Femur (tissue), 1 donor: ENCODE measurements at regions not wholly inside any gene's neighbourhood (a gene's known extent, or its start where the extent isn't known, plus 50 kb on each side); places are given as distances from the start of the nearest gene placed in this dataset.

Source experiments
- DNase-seq: peaks from one replicate; pipeline ENCODE4 v3.0.0-alpha.2; 2017

- no peak for DNase-seq
Measured at GRCh38 chr14:27123162-27123561, 525.3 kb upstream of the NOVA1 start.

GRCh38 chr14:27127838-27128237 lies 530.0 kb upstream of the NOVA1 start:
- no peak for DNase-seq

- DNase-seq: no peak
Measured at GRCh38 chr14:27134200-27134599, 536.4 kb upstream of the NOVA1 start.

- DNase-seq: no peak
Measured at GRCh38 chr14:27145170-27145569, 547.3 kb upstream of the NOVA1 start.

GRCh38 chr14:27148143-27148542 lies 550.3 kb upstream of the NOVA1 start:
- DNase-seq: no peak

GRCh38 chr14:27164139-27164538 lies 566.3 kb upstream of the NOVA1 start:
- DNase-seq: no peak

- no peak for DNase-seq
Measured at GRCh38 chr14:27175489-27175888, 577.7 kb upstream of the NOVA1 start.

GRCh38 chr14:27181333-27181732 lies 583.5 kb upstream of the NOVA1 start:
- DNase-seq: peak; percentile 26

- DNase-seq: no peak
Measured at GRCh38 chr14:27184427-27184826, 586.6 kb upstream of the NOVA1 start.

- DNase-seq: no peak
Measured at GRCh38 chr14:27186048-27186447, 588.2 kb upstream of the NOVA1 start.

- DNase-seq: no peak
Measured at GRCh38 chr14:27187136-27187535, 589.3 kb upstream of the NOVA1 start.

- no peak for DNase-seq
Measured at GRCh38 chr14:27190296-27190695, 592.5 kb upstream of the NOVA1 start.

- no peak for DNase-seq
Measured at GRCh38 chr14:27199272-27199671, 601.4 kb upstream of the NOVA1 start.

GRCh38 chr14:27205036-27205435 lies 607.2 kb upstream of the NOVA1 start:
- DNase-seq: no peak

GRCh38 chr14:27211741-27212140 lies 613.9 kb upstream of the NOVA1 start:
- no peak for DNase-seq

- DNase-seq: no peak
Measured at GRCh38 chr14:27222671-27223070, 624.8 kb upstream of the NOVA1 start.

GRCh38 chr14:27223906-27224305 lies 626.1 kb upstream of the NOVA1 start:
- no peak for DNase-seq

GRCh38 chr14:27228053-27228452 lies 630.2 kb upstream of the NOVA1 start:
- no peak for DNase-seq

GRCh38 chr14:27234331-27234730 lies 636.5 kb upstream of the NOVA1 start:
- DNase-seq: no peak

- DNase-seq: no peak
Measured at GRCh38 chr14:27236601-27237000, 638.8 kb upstream of the NOVA1 start.

GRCh38 chr14:27242874-27243273 lies 645.0 kb upstream of the NOVA1 start:
- DNase-seq: no peak

- no peak for DNase-seq
Measured at GRCh38 chr14:27243365-27243764, 645.5 kb upstream of the NOVA1 start.

- no peak for DNase-seq
Measured at GRCh38 chr14:27245947-27246346, 648.1 kb upstream of the NOVA1 start.

- DNase-seq: no peak
Measured at GRCh38 chr14:27253966-27254365, 656.1 kb upstream of the NOVA1 start.

- no peak for DNase-seq
Measured at GRCh38 chr14:27256805-27257204, 659.0 kb upstream of the NOVA1 start.

GRCh38 chr14:27267876-27268275 lies 670.0 kb upstream of the NOVA1 start:
- no peak for DNase-seq
